ENCODE measurements at regions not wholly inside any gene's neighbourhood (a gene's known extent, or its start where the extent isn't known, plus 50 kb on each side); places are given as distances from the start of the nearest gene placed in this dataset.

DNA sequence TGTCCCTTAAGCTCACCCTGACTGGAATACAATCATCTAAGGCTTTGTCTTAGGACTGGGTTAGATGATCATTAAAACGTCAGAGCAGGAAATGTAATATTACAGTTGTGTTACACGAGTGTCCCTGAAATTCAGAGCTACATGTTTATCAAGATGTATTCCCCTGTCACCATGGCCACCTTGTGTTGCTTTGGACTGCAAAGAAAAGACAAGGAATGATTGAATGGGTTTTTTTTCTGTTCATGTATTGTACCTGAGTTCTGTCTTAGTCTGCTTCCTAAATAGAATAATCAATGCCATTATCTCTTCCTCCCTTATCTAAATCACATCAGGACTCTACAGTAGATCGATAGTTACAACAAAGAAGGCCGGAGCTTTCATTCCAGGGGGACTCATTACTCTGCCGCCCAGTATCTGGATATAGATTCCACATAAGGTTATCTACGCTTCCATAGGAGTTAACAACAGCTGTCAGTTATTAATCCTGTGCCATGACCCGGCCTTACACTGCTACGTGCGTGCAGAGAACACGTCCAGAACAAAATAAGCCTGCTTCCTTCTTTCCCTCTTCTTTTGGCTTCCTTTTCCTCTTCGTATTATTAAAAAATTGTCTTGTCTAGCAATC lies 274.1 kb upstream of the SASH1 start:
- H3K27ac ChIP-seq (ENCODE audit: low read length), result no peak overlapping the region
- no peak overlapping the region for H3K4me3 Mint-ChIP-seq
- H3K9me3 Mint-ChIP-seq, result peaks cover 7 to 12% of the 10 kb centered on the region in 2 donors
- peaks cover 4% of the 10 kb centered on the region for H3K36me3 Mint-ChIP-seq
- H3K27ac Mint-ChIP-seq, result no peak overlapping the region
- intact Hi-C loops (cut with micrococcal nuclease), result no loop called here
- no peaks in the 10 kb centered on the region for H3K4me1 Mint-ChIP-seq
- no peak for DNase-seq
- no peaks in the 10 kb centered on the region for H3K27me3 ChIP-seq (ENCODE audit: control insufficient read depth, insufficient read depth, low read length)
- no peak for ATAC-seq
- H3K4me1 ChIP-seq (ENCODE audit: control insufficient read depth, insufficient read depth, low read length), result no peaks in the 10 kb centered on the region
- peaks cover 10% of the 10 kb centered on the region for H3K9me3 ChIP-seq (ENCODE audit: control insufficient read depth, insufficient read depth, low read length)
- H3K36me3 ChIP-seq (ENCODE audit: control insufficient read depth, insufficient read depth, low read length), result no peaks in the 10 kb centered on the region
- no peaks in the 10 kb centered on the region for H3K27me3 Mint-ChIP-seq (ENCODE audit: low read depth in 2 of 2)
- WGBS (ENCODE audit: insufficient coverage), result 82% methylated on average over 11 of the region's 11 CpGs
- no peak overlapping the region for H3K4me3 ChIP-seq (ENCODE audit: low read length)
- TF ChIP-seq, protein P1, sequence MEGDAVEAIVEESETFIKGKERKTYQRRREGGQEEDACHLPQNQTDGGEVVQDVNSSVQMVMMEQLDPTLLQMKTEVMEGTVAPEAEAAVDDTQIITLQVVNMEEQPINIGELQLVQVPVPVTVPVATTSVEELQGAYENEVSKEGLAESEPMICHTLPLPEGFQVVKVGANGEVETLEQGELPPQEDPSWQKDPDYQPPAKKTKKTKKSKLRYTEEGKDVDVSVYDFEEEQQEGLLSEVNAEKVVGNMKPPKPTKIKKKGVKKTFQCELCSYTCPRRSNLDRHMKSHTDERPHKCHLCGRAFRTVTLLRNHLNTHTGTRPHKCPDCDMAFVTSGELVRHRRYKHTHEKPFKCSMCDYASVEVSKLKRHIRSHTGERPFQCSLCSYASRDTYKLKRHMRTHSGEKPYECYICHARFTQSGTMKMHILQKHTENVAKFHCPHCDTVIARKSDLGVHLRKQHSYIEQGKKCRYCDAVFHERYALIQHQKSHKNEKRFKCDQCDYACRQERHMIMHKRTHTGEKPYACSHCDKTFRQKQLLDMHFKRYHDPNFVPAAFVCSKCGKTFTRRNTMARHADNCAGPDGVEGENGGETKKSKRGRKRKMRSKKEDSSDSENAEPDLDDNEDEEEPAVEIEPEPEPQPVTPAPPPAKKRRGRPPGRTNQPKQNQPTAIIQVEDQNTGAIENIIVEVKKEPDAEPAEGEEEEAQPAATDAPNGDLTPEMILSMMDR (IDR thresholded peaks at IDR 0.05), result no peak

DNA sequence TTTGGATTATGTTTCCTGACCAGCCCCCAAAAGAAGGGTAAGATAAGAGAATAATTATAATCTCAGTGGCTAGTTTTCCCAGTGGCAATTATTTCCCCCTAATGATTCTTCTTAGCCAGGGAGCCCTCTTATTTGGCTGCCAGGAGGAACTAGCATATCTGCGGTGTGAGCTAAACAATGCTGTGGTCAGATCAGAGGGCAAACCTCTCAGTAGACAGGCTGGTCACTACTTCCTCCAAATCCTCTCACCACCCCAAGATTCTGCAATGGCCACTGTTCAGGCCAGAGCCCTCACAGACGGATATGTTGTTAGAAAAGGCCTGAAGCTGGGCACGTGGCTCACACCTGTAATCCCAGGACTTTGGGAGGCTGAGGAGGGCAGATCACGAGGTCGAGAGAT lies 273.4 kb upstream of the SASH1 start:
- Histone ChIP-seq H3K4me3 (ENCODE audit: low read length) (no peak overlapping the region), H3K9me3 (ENCODE audit: control insufficient read depth, insufficient read depth, low read length) (peaks cover 8% of the 10 kb centered on the region), H3K27ac (ENCODE audit: low read length) (no peak overlapping the region), H3K27me3 (ENCODE audit: control insufficient read depth, insufficient read depth, low read length) (no peaks in the 10 kb centered on the region), H3K36me3 (ENCODE audit: control insufficient read depth, insufficient read depth, low read length) (no peaks in the 10 kb centered on the region), H3K4me1 (ENCODE audit: control insufficient read depth, insufficient read depth, low read length) (no peaks in the 10 kb centered on the region)
- ATAC-seq, result no peak
- intact Hi-C loops (cut with micrococcal nuclease), result no loop called here
- 97% methylated on average over 3 of the region's 5 CpGs for WGBS (ENCODE audit: insufficient coverage)
- H3K4me1 Mint-ChIP-seq, result no peaks in the 10 kb centered on the region
- no peak for DNase-seq
- H3K9me3 Mint-ChIP-seq, result peaks cover 6 to 12% of the 10 kb centered on the region in 2 donors
- no peaks in the 10 kb centered on the region for H3K36me3 Mint-ChIP-seq
- no peak overlapping the region for H3K27ac Mint-ChIP-seq
- no peak overlapping the region for H3K4me3 Mint-ChIP-seq
- H3K27me3 Mint-ChIP-seq (ENCODE audit: low read depth in 2 of 2), result no peaks in the 10 kb centered on the region
- TF ChIP-seq, protein P1 (IDR thresholded peaks at IDR 0.05), result no peak

DNA sequence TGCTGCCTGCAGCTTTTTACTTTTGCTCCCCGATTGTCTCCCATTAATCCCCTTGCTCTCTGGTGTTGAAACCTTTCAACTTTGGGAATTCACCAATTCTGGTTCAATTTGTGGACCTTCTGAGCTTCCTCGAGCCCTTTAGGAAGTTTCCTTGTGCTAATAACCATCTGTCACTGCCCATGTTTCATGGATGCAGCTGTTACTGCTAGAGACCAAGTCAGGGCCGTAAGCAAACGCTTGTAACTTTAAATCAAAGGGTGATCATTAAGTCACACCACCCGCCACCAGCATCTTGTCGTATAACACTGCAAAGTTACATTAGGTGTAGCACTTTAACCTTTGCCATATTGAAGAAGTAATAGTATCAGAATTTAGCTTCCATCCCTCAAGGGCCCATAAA lies 268.3 kb upstream of the SASH1 start:
- no peaks in the 10 kb centered on the region for H3K27me3 Mint-ChIP-seq (ENCODE audit: low read depth in 2 of 2)
- WGBS (ENCODE audit: insufficient coverage), result 86% methylated on average over 6 of the region's 6 CpGs
- no peaks in the 10 kb centered on the region for H3K36me3 Mint-ChIP-seq
- ATAC-seq, result no peak
- Histone ChIP-seq H3K27ac (ENCODE audit: low read length) (no peak overlapping the region), H3K4me3 (ENCODE audit: low read length) (no peak overlapping the region), H3K9me3 (ENCODE audit: control insufficient read depth, insufficient read depth, low read length) (no peaks in the 10 kb centered on the region), H3K36me3 (ENCODE audit: control insufficient read depth, insufficient read depth, low read length) (no peaks in the 10 kb centered on the region), H3K27me3 (ENCODE audit: control insufficient read depth, insufficient read depth, low read length) (no peaks in the 10 kb centered on the region), H3K4me1 (ENCODE audit: control insufficient read depth, insufficient read depth, low read length) (no peaks in the 10 kb centered on the region)
- peaks cover 15 to 16% of the 10 kb centered on the region in 2 donors for H3K9me3 Mint-ChIP-seq
- DNase-seq, result no peak
- H3K4me3 Mint-ChIP-seq, result no peak overlapping the region
- intact Hi-C loops (cut with micrococcal nuclease), result no loop called here
- H3K4me1 Mint-ChIP-seq, result no peaks in the 10 kb centered on the region
- no peak overlapping the region for H3K27ac Mint-ChIP-seq
- TF ChIP-seq, protein P1 (IDR thresholded peaks at IDR 0.05), result no peak

DNA sequence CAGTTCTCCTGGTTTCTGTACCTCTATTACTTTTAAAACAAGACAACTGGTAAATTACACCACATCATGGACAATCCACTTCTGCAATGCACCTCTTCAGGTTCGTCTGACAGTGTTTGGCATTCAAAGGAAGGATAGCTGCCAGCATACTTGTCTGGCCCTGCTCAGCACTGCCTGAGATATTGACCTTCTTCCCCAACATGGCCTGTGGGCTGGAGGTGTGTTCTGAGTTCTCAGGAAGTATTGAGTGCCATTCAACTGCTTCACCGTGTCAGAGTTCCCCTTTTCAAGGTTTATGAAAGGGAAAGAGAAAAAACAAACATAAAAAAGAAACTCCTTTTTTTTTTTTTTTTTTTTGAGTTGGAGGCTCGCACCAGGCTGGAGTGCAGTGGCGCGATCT lies 267.9 kb upstream of the SASH1 start:
- Mint-ChIP-seq H3K9me3 (peaks cover 15 to 16% of the 10 kb centered on the region in 2 donors), H3K27me3 (ENCODE audit: low read depth in 2 of 2) (no peaks in the 10 kb centered on the region), H3K27ac (no peak overlapping the region), H3K4me3 (no peak overlapping the region), H3K4me1 (no peaks in the 10 kb centered on the region), H3K36me3 (no peaks in the 10 kb centered on the region)
- ATAC-seq (no peak), DNase-seq (no peak)
- Histone ChIP-seq H3K36me3 (ENCODE audit: control insufficient read depth, insufficient read depth, low read length) (no peaks in the 10 kb centered on the region), H3K4me1 (ENCODE audit: control insufficient read depth, insufficient read depth, low read length) (no peaks in the 10 kb centered on the region), H3K27ac (ENCODE audit: low read length) (no peak overlapping the region), H3K4me3 (ENCODE audit: low read length) (no peak overlapping the region), H3K9me3 (ENCODE audit: control insufficient read depth, insufficient read depth, low read length) (no peaks in the 10 kb centered on the region), H3K27me3 (ENCODE audit: control insufficient read depth, insufficient read depth, low read length) (no peaks in the 10 kb centered on the region)
- WGBS (ENCODE audit: insufficient coverage), result 56% methylated on average over 3 of the region's 5 CpGs
- TF ChIP-seq, protein P1 (IDR thresholded peaks at IDR 0.05), result no peak
- intact Hi-C loops (cut with micrococcal nuclease), result no loop called here
